HG02885 (cell line): ENCODE measurements at regions not wholly inside any gene's neighbourhood (a gene's known extent, or its start where the extent isn't known, plus 50 kb on each side); places are given as distances from the start of the nearest gene placed in this dataset.

ENCODE experiments used
- ATAC-seq: cut with Tn5 transposase; IDR thresholded peaks from one replicate; pipeline ENCODE4 v1.9.1; 2021; ENCODE audit warnings: mild to moderate bottlenecking; ENCODE audit not compliant: unreplicated experiment, poor library complexity

GRCh38 chr3:19734453-19734852 is 199.6 kb downstream of the EFHB start:
- ATAC-seq = no peak

- no peak for ATAC-seq
Observed at GRCh38 chr3:19725000-19725399, 209.0 kb downstream of the EFHB start.

- ATAC-seq = no peak
Observed at GRCh38 chr3:19717736-19718135, 216.3 kb downstream of the EFHB start.

- peak; percentile 80 for ATAC-seq
Observed at GRCh38 chr3:19711160-19711782, 222.7 kb downstream of the EFHB start.

- ATAC-seq = no peak
Observed at GRCh38 chr3:19702416-19703078, 231.5 kb downstream of the EFHB start.

- ATAC-seq = no peak
Observed at GRCh38 chr3:19688767-19689166, 245.2 kb downstream of the EFHB start.

GRCh38 chr3:19668163-19668562 is 265.9 kb downstream of the EFHB start:
- ATAC-seq = no peak

- no peak for ATAC-seq
Observed at GRCh38 chr3:19662486-19662885, 271.5 kb downstream of the EFHB start.

- no peak for ATAC-seq
Observed at GRCh38 chr3:19652336-19652735, 281.7 kb downstream of the EFHB start.

- peak; percentile 76 for ATAC-seq
Observed at GRCh38 chr3:19645093-19645492, 288.9 kb downstream of the EFHB start.

GRCh38 chr3:19644405-19644804 is 289.6 kb downstream of the EFHB start:
- peak; percentile 70 for ATAC-seq

GRCh38 chr3:19641408-19641807 is 292.6 kb downstream of the EFHB start:
- no peak for ATAC-seq

- no peak for ATAC-seq
Observed at GRCh38 chr3:19632099-19633074, 301.6 kb downstream of the EFHB start.

GRCh38 chr3:19598870-19599269 is 335.1 kb downstream of the EFHB start:
- ATAC-seq = peak; percentile 92

GRCh38 chr3:19596408-19596807 is 337.6 kb downstream of the EFHB start:
- peak; percentile 51 for ATAC-seq

- no peak for ATAC-seq
Observed at GRCh38 chr3:19595884-19596283, 338.1 kb downstream of the EFHB start.
